PFSK-1 (cell line): ENCODE measurements at regions not wholly inside any gene's neighbourhood (a gene's known extent, or its start where the extent isn't known, plus 50 kb on each side); places are given as distances from the start of the nearest gene placed in this dataset.

Source experiments
- FOXP2 ChIP-seq: optimal IDR thresholded peaks from 2 replicates; pipeline ENCODE3; 2011; ENCODE audit warnings: borderline replicate concordance, control low read depth, inconsistent platforms; ENCODE audit not compliant: insufficient read depth; ENCODE audit errors: extremely low read length, extremely low read depth
- POLR2AphosphoS5 ChIP-seq: IDR thresholded peaks from 2 replicates; pipeline ENCODE4 v1.6.1; 2012; ENCODE audit warnings: low read depth, mild to moderate bottlenecking, control low read depth, low read length, moderate library complexity
- SIN3A ChIP-seq: IDR thresholded peaks from 2 replicates; pipeline ENCODE4 v1.6.1; 2012; ENCODE audit warnings: mild to moderate bottlenecking, low read length, moderate library complexity, borderline replicate concordance; ENCODE audit not compliant: insufficient read depth
- TAF1 ChIP-seq: IDR thresholded peaks from 2 replicates; pipeline ENCODE4 v1.6.1; 2012; ENCODE audit warnings: low read length, control low read depth, borderline replicate concordance; ENCODE audit not compliant: insufficient read depth
- TF ChIP-seq, protein P1 (sequence below), 2 experiments: IDR thresholded peaks; 2 replicates each; pipeline versions ENCODE4 v1.6.1 to v1.8.0; 2011 to 2012; ENCODE audit warnings: low read depth in 2 of 2, low read length in 2 of 2, control low read depth in 1 of 2, inconsistent platforms in 1 of 2, mild to moderate bottlenecking in 1 of 2, moderate library complexity in 1 of 2; ENCODE audit not compliant: insufficient read depth in 1 of 2

DNA sequence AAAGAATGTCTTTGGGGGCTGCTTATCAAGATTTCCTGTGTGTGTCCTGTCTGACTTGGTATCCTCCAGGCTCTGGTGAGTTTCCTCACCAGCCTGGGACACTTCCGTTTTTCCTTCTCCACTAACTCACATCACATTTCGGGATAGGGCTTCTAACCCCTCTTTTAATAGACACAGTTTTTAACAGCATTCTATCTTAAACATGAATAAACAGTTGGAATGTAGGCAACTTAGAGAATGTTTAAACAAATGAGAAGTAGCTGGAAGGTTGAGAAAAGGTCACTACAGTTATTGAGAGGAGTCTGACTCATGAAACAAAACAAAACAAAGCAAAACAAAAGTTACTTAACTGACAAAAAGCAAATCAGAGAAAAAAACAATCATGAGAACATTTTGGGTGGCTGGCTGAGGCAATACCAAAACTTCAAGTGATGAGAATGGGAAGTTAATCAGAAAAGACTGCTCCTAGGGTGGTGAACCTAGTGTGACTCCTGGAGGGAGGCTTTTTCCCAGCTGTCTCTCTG lies 64.7 kb upstream of the CTSC start:
- TF ChIP-seq TAF1 (peak; percentile 33; the same call in 1 of the 2 replicates), SIN3A (no peak; the same call in 1 of the 2 replicates)

DNA sequence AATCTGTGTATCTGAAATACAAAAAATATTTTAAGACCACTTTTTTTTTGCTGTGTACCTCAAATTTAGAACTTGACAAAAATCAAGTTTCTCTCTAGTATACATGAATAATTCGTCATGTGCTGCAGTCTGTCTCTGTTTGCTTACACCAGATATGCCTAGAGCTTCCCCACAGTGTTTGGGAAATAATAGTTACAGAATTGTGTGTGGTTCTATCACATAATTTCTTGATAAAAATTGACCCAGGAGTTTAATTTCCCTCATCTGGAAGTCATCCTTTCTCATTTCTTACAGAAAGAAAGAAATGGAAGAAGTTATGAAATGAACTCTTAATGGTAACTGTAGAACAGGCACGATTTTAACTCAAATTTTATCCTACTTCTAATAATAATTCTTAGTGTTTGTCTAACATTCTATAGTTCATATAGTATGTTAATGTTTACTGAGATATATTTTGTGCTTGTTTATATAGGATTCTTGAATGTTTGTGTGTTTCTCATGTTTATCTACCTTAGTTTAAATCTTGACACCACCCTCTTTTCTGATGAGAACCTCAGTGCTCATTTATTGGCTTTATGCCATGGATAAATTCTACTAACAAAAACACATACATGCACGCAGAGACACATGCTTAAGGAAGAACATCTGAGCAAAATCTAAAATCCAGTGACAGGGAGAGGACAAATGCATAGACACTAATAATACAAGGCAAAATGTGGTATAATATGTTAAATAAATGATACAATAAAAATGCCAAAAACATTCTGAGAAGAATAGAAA lies 61.4 kb upstream of the CTSC start:
- no peak for TF ChIP-seq FOXP2

GRCh38 chr11:88398372-88398771 lies 60.8 kb upstream of the CTSC start:
- 0 out of 2 replicates have a peak, but pooled peaks have one; percentile 29 for TF ChIP-seq TAF1
- TF ChIP-seq, protein P1, sequence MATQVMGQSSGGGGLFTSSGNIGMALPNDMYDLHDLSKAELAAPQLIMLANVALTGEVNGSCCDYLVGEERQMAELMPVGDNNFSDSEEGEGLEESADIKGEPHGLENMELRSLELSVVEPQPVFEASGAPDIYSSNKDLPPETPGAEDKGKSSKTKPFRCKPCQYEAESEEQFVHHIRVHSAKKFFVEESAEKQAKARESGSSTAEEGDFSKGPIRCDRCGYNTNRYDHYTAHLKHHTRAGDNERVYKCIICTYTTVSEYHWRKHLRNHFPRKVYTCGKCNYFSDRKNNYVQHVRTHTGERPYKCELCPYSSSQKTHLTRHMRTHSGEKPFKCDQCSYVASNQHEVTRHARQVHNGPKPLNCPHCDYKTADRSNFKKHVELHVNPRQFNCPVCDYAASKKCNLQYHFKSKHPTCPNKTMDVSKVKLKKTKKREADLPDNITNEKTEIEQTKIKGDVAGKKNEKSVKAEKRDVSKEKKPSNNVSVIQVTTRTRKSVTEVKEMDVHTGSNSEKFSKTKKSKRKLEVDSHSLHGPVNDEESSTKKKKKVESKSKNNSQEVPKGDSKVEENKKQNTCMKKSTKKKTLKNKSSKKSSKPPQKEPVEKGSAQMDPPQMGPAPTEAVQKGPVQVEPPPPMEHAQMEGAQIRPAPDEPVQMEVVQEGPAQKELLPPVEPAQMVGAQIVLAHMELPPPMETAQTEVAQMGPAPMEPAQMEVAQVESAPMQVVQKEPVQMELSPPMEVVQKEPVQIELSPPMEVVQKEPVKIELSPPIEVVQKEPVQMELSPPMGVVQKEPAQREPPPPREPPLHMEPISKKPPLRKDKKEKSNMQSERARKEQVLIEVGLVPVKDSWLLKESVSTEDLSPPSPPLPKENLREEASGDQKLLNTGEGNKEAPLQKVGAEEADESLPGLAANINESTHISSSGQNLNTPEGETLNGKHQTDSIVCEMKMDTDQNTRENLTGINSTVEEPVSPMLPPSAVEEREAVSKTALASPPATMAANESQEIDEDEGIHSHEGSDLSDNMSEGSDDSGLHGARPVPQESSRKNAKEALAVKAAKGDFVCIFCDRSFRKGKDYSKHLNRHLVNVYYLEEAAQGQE (IDR thresholded peaks at IDR 0.05; ENCODE audit: insufficient read depth in 1 of 2, low read depth in 2 of 2, low read length in 2 of 2) = no peak

- TF ChIP-seq POLR2AphosphoS5 = no peak
- no peak for TF ChIP-seq SIN3A
- TF ChIP-seq FOXP2 = no peak
- TF ChIP-seq, protein P1 (IDR thresholded peaks at IDR 0.05; ENCODE audit: insufficient read depth in 1 of 2, low read depth in 2 of 2, low read length in 2 of 2) = no peak
- no peak for TF ChIP-seq TAF1
Measured at GRCh38 chr11:88390254-88390653, 52.7 kb upstream of the CTSC start.

- no peak for TF ChIP-seq TAF1
- no peak for TF ChIP-seq POLR2AphosphoS5
- TF ChIP-seq, protein P1 (IDR thresholded peaks at IDR 0.05; ENCODE audit: insufficient read depth in 1 of 2, low read depth in 2 of 2, low read length in 2 of 2) = no peak
- no peak for TF ChIP-seq SIN3A
- no peak for TF ChIP-seq FOXP2
Measured at GRCh38 chr11:88387957-88388356, 50.4 kb upstream of the CTSC start.
